ENCODE measurements at regions not wholly inside any gene's neighbourhood (a gene's known extent, or its start where the extent isn't known, plus 50 kb on each side); places are given as distances from the start of the nearest gene placed in this dataset.

GRCh38 chr11:127075758-127076157 lies 75.2 kb upstream of the KIRREL3 start:
- DNase-seq = no peak

GRCh38 chr11:127074151-127074761 lies 73.7 kb upstream of the KIRREL3 start:
- peak; percentile 72 for DNase-seq

- no peak for DNase-seq
These were observed 73.1 kb upstream of the KIRREL3 start for GRCh38 chr11:127073621-127074020.

GRCh38 chr11:127071606-127072005 lies 71.0 kb upstream of the KIRREL3 start:
- no peak for DNase-seq

GRCh38 chr11:127070808-127071207 lies 70.2 kb upstream of the KIRREL3 start:
- DNase-seq = no peak

GRCh38 chr11:127066401-127067090 lies 66.0 kb upstream of the KIRREL3 start:
- no peak for DNase-seq

- DNase-seq = no peak
These were observed 62.7 kb upstream of the KIRREL3 start for GRCh38 chr11:127063241-127063640.

GRCh38 chr11:127061947-127062346 lies 61.4 kb upstream of the KIRREL3 start:
- no peak for DNase-seq

- no peak for DNase-seq
These were observed 59.2 kb upstream of the KIRREL3 start for GRCh38 chr11:127059750-127060149.

- no peak for DNase-seq
These were observed 58.7 kb upstream of the KIRREL3 start for GRCh38 chr11:127059286-127059685.

- no peak for DNase-seq
These were observed 58.0 kb upstream of the KIRREL3 start for GRCh38 chr11:127058524-127058923.

- no peak for DNase-seq
These were observed 56.6 kb upstream of the KIRREL3 start for GRCh38 chr11:127057126-127057525.

GRCh38 chr11:127056338-127056971 lies 55.9 kb upstream of the KIRREL3 start:
- peak; percentile 50 for DNase-seq

- no peak for DNase-seq
These were observed 54.7 kb upstream of the KIRREL3 start for GRCh38 chr11:127055236-127055635.

GRCh38 chr11:127054153-127054552 lies 53.6 kb upstream of the KIRREL3 start:
- DNase-seq = no peak

GRCh38 chr11:127052404-127052803 lies 51.8 kb upstream of the KIRREL3 start:
- DNase-seq = no peak

Measured in NCI-H2171 treated with DMSO at 0.1 percent for 48 hours (cell line).